HEK293 (cell line): ENCODE measurements at regions not wholly inside any gene's neighbourhood (a gene's known extent, or its start where the extent isn't known, plus 50 kb on each side); places are given as distances from the start of the nearest gene placed in this dataset.

Experiments used
- CTCF ChIP-seq: fragments of 450-650 bp; formaldehyde crosslinking; IDR thresholded peaks from 2 replicates; pipeline ENCODE4 v1.5.1; 2016; ENCODE audit warnings: missing biosample characterization, missing genetic modification characterization
- HIC1 ChIP-seq: fragments of 450-650 bp; formaldehyde crosslinking; IDR thresholded peaks from 2 replicates; pipeline ENCODE4 v1.5.1; 2016; ENCODE audit warnings: missing biosample characterization, missing genetic modification characterization
- INSM2 ChIP-seq: fragments of 450-650 bp; formaldehyde crosslinking; IDR thresholded peaks from 2 replicates; pipeline ENCODE4 v1.5.1; 2016; ENCODE audit warnings: missing biosample characterization, missing genetic modification characterization
- PBX3 ChIP-seq: sonication (generic); formaldehyde crosslinking; IDR thresholded peaks from 2 replicates; pipeline ENCODE4 v1.8.1; 2022; ENCODE audit warnings: mild to moderate bottlenecking, moderate library complexity, missing genetic modification reagents
- PRDM1 ChIP-seq: fragments of 450-650 bp; formaldehyde crosslinking; IDR thresholded peaks from 2 replicates; pipeline ENCODE4; 2016; ENCODE audit warnings: missing biosample characterization, missing genetic modification characterization
- YY1 ChIP-seq: fragments of 450-650 bp; formaldehyde crosslinking; IDR thresholded peaks from 2 replicates; pipeline ENCODE4 v1.5.1; 2018; ENCODE audit warnings: missing biosample characterization, missing genetic modification characterization
- ZBTB26 ChIP-seq: fragments of 450-650 bp; formaldehyde crosslinking; optimal IDR thresholded peaks from 2 replicates; pipeline ENCODE3; 2016; ENCODE audit warnings: missing biosample characterization, mild to moderate bottlenecking, missing genetic modification characterization
- ZNF311 ChIP-seq: fragments of 450-650 bp; formaldehyde crosslinking; IDR thresholded peaks from 2 replicates; pipeline ENCODE4 v1.5.1; 2017; ENCODE audit warnings: missing biosample characterization, missing genetic modification characterization, borderline replicate concordance
- ZNF423 ChIP-seq: fragments of 450-650 bp; formaldehyde crosslinking; IDR thresholded peaks from 2 replicates; pipeline ENCODE4 v1.5.1; 2016; ENCODE audit warnings: missing biosample characterization, missing genetic modification characterization
- ZNF488 ChIP-seq: fragments of 450-650 bp; formaldehyde crosslinking; IDR thresholded peaks from 2 replicates; pipeline ENCODE4 v1.5.1; 2016; ENCODE audit warnings: missing biosample characterization, missing genetic modification characterization
- ZNF747 ChIP-seq: fragments of 450-650 bp; formaldehyde crosslinking; IDR thresholded peaks from 2 replicates; pipeline ENCODE4 v1.5.1; 2016; ENCODE audit warnings: missing biosample characterization, missing genetic modification characterization

- TF ChIP-seq ZNF311 (tag by site-specific recombination) (no peak), PBX3 (CRISPR knock-in tag) (no peak), CTCF (tag by site-specific recombination) (no peak), ZBTB26 (tag by site-specific recombination) (no peak), ZNF488 (no peak), ZNF747 (tag by site-specific recombination) (no peak), ZNF423 (tag by site-specific recombination) (no peak), YY1 (tag by site-specific recombination) (no peak), HIC1 (tag by site-specific recombination) (no peak), PRDM1 (no peak), INSM2 (tag by site-specific recombination) (no peak)
Measured at GRCh38 chr13:27855381-27855780, 63.1 kb downstream of the GSX1 start.
